ENCODE measurements at regions not wholly inside any gene's neighbourhood (a gene's known extent, or its start where the extent isn't known, plus 50 kb on each side); places are given as distances from the start of the nearest gene placed in this dataset.

GRCh38 chr1:70528590-70529333 lies 117.7 kb downstream of the CTH start:
- POLR2A ChIA-PET, result no interaction called here
- SMC1A ChIA-PET (ENCODE audit: uncharacterized antibody, unreplicated experiment), result interaction anchor here (1.5 to 1.9 kb wide), 3 partner anchors 9 to 521 kb away, joined by 3 to 5 read pairs (median 4); no protein-coding TSS in a partner anchor
- H3K79me2 ChIP-seq (ENCODE audit: control insufficient read depth, insufficient read depth, low read length), result no peaks in the 10 kb centered on the region
- H3K9me3 ChIP-seq (replicated peaks; ENCODE audit: control insufficient read depth, insufficient read depth, low read length), result no peaks in the 10 kb centered on the region
- ATAC-seq (peak; percentile 89), DNase-seq (ENCODE audit: low read depth, low spot score) (no peak), FAIRE-seq (peak; percentile 88)
- no peak overlapping the region for H2AFZ ChIP-seq (ENCODE audit: control insufficient read depth, low read depth, low read length)
- H3K27me3 ChIP-seq (replicated peaks in 1 of 2; ENCODE audit: control insufficient read depth in 2 of 2, insufficient read depth in 2 of 2, low read length in 1 of 2), result no peaks in the 10 kb centered on the region; a peak in 2 of 4 replicates
- no peak overlapping the region for H3K4me3 ChIP-seq
- in situ Hi-C loops (cut with MboI) (loop anchor here (5.0 kb wide), 1 partner anchor 524 kb away; no protein-coding TSS in a partner anchor), intact Hi-C loops (cut with micrococcal nuclease; ENCODE audit: unreplicated experiment) (loop anchor here (2.0 kb wide), 1 partner anchor 522 kb away; no protein-coding TSS in a partner anchor)
- no peak overlapping the region for H3K9ac ChIP-seq (ENCODE audit: control insufficient read depth, insufficient read depth, low read length)
- H3K4me2 ChIP-seq (ENCODE audit: control insufficient read depth, insufficient read depth), result no peak overlapping the region
- H3K27ac ChIP-seq (ENCODE audit: control insufficient read depth, insufficient read depth), result no peak overlapping the region
- 31% methylated on average over 10 of the region's 12 CpGs for WGBS (ENCODE audit: insufficient coverage, insufficient replicate concordance, low lambda C conversion rate, missing lambda C conversion rate)
- no peaks in the 10 kb centered on the region for H3K4me1 ChIP-seq (ENCODE audit: control insufficient read depth, insufficient read depth, low read length)
- no peaks in the 10 kb centered on the region for H4K20me1 ChIP-seq (ENCODE audit: control insufficient read depth, insufficient read depth)
- TF ChIP-seq SMC3 (IDR thresholded peaks at IDR 0.05; ENCODE audit: borderline replicate concordance, low read length) (peak; percentile 29; the same call in 1 of the 2 replicates), RAD21 (IDR thresholded peaks at IDR 0.05; ENCODE audit: insufficient read depth, low read depth, low read length) (peak; percentile 41), TAF1 (IDR thresholded peaks at IDR 0.05; ENCODE audit: borderline replicate concordance, low read depth, low read length) (no peak), CTCF (IDR thresholded peaks at IDR 0.05 in 2 of 3, conservative IDR thresholded peaks at IDR 0.05 in 1 of 3; ENCODE audit: control insufficient read depth in 2 of 3, extremely low read depth in 1 of 3, insufficient read depth in 1 of 3, low read depth in 3 of 3, low read length in 3 of 3) (peak; percentile 44 to 65 (median 60))
- CTCF ChIA-PET, result interaction anchor here (0.9 to 1.6 kb wide), 9 partner anchors 10 to 522 kb away, joined by 3 to 7 read pairs (median 3); no protein-coding TSS in a partner anchor
- H3K36me3 ChIP-seq (ENCODE audit: control insufficient read depth in 2 of 2, insufficient read depth in 2 of 2, low read length in 1 of 2), result no peaks in the 10 kb centered on the region
- no TSS peak for BruUV-seq (replicated peaks)
- RAD21 ChIA-PET (ENCODE audit: unreplicated experiment), result interaction anchor here (1.2 kb wide), 1 partner anchor 521 kb away, joined by 5 read pairs; no protein-coding TSS in a partner anchor

Data from GM12878 (cell line).